ENCODE measurements at regions not wholly inside any gene's neighbourhood (a gene's known extent, or its start where the extent isn't known, plus 50 kb on each side); places are given as distances from the start of the nearest gene placed in this dataset.

GRCh38 chr20:39853636-39854035 is 835.4 kb downstream of the MAFB start:
- DNase-seq, result no peak

- DNase-seq, result no peak
Observed at GRCh38 chr20:39853050-39853449, 836.0 kb downstream of the MAFB start.

GRCh38 chr20:39851459-39851858 is 837.6 kb downstream of the MAFB start:
- no peak for DNase-seq

- no peak for DNase-seq
Observed at GRCh38 chr20:39850821-39851330, 838.2 kb downstream of the MAFB start.

- no peak for DNase-seq
Observed at GRCh38 chr20:39850246-39850645, 838.8 kb downstream of the MAFB start.

GRCh38 chr20:39849664-39850063 is 839.4 kb downstream of the MAFB start:
- peak in 1 of 2 donors; percentile 38 for DNase-seq

- no peak for DNase-seq
Observed at GRCh38 chr20:39849171-39849570, 839.9 kb downstream of the MAFB start.

GRCh38 chr20:39839399-39840119 is 849.5 kb downstream of the MAFB start:
- DNase-seq, result no peak

- no peak for DNase-seq
Observed at GRCh38 chr20:39837561-39837960, 851.5 kb downstream of the MAFB start.

- DNase-seq, result no peak
Observed at GRCh38 chr20:39835130-39835842, 853.8 kb downstream of the MAFB start.

GRCh38 chr20:39830903-39831302 is 858.1 kb downstream of the MAFB start:
- no peak for DNase-seq

GRCh38 chr20:39829661-39830060 is 859.4 kb downstream of the MAFB start:
- no peak for DNase-seq

GRCh38 chr20:39829256-39829655 is 859.8 kb downstream of the MAFB start:
- no peak for DNase-seq

GRCh38 chr20:39825950-39826349 is 863.1 kb downstream of the MAFB start:
- DNase-seq, result no peak

GRCh38 chr20:39825524-39825923 is 863.4 kb downstream of the DHX35 start:
- DNase-seq, result no peak

- no peak for DNase-seq
Observed at GRCh38 chr20:39823224-39823623, 861.1 kb downstream of the DHX35 start.

GRCh38 chr20:39822667-39823066 is 860.5 kb downstream of the DHX35 start:
- no peak for DNase-seq

GRCh38 chr20:39813190-39813829 is 851.2 kb downstream of the DHX35 start:
- no peak for DNase-seq

GRCh38 chr20:39812116-39812515 is 850.0 kb downstream of the DHX35 start:
- DNase-seq, result no peak

- no peak for DNase-seq
Observed at GRCh38 chr20:39810309-39810708, 848.2 kb downstream of the DHX35 start.

GRCh38 chr20:39808613-39809012 is 846.5 kb downstream of the DHX35 start:
- no peak for DNase-seq

- DNase-seq, result no peak
Observed at GRCh38 chr20:39800548-39800947, 838.4 kb downstream of the DHX35 start.

GRCh38 chr20:39800111-39800510 is 838.0 kb downstream of the DHX35 start:
- DNase-seq, result no peak

All from hippocampal formation (tissue), 2 donors.